ENCODE measurements at regions not wholly inside any gene's neighbourhood (a gene's known extent, or its start where the extent isn't known, plus 50 kb on each side); places are given as distances from the start of the nearest gene placed in this dataset.

DNA sequence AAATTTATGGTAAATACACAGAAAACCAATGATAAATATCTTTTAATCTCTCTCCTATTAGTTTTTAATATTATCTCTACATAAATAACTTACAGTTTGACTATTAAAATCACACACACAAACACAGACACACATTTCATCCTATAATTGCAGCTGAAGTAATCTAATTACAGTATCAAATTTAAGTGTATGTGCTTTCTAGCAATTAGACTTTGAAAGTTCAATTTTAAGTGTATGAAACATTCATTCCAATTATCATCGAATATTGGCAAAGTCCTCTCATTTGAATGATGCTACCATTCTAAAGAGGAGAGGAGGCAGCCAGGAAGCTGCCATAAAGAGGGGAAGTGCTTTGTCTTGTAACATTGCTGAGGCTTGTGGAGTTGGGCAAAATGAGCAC, 221.2 kb upstream of the PABPC4L start:
- TF ChIP-seq, protein P1, sequence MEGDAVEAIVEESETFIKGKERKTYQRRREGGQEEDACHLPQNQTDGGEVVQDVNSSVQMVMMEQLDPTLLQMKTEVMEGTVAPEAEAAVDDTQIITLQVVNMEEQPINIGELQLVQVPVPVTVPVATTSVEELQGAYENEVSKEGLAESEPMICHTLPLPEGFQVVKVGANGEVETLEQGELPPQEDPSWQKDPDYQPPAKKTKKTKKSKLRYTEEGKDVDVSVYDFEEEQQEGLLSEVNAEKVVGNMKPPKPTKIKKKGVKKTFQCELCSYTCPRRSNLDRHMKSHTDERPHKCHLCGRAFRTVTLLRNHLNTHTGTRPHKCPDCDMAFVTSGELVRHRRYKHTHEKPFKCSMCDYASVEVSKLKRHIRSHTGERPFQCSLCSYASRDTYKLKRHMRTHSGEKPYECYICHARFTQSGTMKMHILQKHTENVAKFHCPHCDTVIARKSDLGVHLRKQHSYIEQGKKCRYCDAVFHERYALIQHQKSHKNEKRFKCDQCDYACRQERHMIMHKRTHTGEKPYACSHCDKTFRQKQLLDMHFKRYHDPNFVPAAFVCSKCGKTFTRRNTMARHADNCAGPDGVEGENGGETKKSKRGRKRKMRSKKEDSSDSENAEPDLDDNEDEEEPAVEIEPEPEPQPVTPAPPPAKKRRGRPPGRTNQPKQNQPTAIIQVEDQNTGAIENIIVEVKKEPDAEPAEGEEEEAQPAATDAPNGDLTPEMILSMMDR (conservative IDR thresholded peaks at IDR 0.05) = no peak
- TF ChIP-seq EZH2 (IDR thresholded peaks at IDR 0.05; ENCODE audit: low read depth) = no peak
